Non-pigmented ciliary epithelial cell (primary cell): ENCODE measurements at regions not wholly inside any gene's neighbourhood (a gene's known extent, or its start where the extent isn't known, plus 50 kb on each side); places are given as distances from the start of the nearest gene placed in this dataset.

Experiments
- DNase-seq: peaks from one replicate; pipeline ENCODE4 v3.0.0-alpha.2; 2010; ENCODE audit warnings: low read depth

DNA sequence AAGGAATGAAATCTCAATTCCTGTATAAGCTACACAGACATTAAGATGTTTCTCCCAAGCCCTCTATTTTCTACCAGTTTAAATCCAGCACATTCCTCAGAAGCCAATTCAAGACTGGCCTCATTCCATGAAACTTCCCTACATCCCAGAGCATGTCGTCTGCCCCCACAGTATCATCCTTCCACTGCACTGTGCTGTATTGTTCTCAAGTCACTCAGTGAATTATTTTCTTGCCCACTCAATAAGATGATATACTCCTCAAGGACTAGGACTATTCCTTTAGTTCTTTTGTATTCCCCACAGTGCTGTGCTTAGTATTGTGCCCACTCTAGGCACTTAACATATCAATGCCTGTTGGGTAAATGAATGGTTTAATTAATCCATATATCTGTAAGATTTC, 203.1 kb upstream of the BLID start:
- DNase-seq, result peak; percentile 4

DNA sequence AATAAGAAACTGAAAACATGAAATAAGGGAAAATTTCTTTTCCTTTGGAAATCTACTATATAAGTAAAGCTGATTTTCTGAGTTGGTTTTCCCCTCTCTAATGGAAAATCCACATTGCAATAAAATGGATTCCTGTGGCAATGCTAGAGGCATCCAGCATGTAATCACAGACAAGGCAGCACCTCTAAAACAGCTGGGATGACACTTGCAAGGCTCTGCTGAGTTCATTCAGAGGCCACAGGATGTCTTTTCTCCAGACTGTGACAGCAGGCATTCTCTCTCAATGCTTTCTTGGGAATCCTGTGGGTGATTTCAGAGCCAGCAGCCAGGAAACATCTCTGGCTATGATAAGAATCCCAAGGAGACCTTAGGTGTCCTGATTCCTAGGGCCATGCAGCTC, 201.3 kb upstream of the BLID start:
- peak; percentile 74 for DNase-seq

DNA sequence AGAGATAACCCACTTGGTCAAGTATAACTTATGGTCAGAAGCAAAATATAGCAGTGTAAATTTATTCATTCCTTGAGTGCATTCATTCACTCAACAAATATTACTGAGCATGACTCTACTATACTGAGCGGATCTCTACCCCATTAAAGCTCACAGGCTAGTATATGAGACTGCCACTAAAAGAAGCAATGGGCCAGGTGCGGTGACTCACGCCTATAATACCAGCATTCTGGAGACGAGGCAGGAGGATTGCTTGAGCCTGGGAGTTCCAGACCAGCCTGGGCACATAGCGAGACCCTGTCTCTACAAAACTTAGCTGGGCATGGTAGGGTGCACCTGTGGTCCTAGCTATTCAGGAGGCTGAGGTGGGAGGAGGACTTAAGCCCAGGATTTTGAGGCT, 197.6 kb upstream of the BLID start:
- DNase-seq, result no peak

DNA sequence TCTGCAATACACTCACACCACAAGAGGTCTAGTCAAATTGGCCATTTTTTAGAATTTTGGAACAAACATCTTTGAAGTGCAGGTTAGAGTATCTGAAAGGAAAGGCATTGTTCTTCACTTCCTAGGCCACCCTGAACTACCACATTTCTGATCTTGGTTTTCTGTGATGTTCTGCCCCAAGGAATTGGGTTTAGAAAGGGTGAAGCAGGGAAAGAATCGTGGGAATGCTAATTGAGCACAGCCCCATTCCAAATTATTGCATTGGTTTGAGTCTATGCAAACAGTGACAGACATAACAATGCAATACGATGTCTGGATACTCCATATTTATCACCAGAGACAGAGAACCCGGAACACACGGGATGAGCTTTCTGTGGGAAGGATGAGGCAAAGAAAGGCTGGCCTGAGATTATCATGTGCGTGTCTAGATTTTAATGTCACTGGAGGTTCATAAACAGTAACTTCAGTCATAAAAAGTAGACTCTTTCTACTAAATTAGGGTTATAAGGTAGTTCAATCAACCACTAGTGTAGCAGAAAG, 195.3 kb upstream of the BLID start:
- DNase-seq, result no peak

DNA sequence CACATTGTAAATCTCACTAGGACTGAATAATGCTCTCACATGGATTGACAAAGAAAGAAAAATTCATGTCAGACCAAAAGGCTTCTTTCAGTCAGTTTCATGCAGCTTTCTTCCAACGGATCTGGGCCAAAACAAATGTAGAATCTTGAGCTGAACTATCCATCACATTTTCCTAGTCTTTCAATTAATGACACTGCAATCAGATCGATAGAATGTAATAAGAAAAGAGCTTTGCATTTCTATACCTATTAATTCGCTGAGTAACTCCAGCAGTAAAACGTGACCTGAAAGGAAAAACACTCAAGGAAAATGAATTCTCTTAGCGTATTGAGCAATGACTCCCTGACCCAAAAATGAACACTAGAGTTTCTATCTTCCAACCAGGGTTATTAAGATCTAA, 194.8 kb upstream of the BLID start:
- DNase-seq, result no peak

DNA sequence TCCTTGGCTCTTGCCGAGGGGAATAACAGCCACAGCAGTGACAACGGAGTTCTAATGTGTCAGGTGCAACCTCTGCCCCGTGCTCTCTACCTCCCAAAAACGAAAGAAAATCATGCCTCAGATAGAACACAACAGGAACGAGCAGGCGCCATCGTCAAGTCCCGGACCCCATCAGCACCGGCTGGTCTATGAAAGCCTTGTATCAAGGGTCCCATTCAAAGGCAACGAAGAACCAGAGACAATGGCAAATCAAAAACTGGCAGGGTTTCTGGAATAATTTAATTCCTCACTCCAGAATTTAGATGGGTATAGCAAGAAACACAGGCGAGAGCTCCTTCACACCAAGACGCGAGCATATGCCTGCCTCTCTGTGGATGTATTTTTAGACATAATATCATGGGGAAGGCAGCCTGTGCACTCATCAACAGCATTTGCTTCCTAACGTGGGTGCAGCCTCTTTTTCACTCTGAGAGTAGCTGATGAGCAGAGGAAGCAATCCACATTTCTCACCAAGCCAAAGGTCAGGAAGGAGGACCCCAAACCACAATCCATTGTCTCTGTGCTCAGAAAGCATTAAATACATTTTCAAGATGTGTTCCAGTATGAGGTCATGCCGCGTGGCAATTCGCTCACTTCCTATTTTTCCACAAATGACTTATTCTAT, 193.4 kb upstream of the BLID start:
- peak; percentile 20 for DNase-seq

DNA sequence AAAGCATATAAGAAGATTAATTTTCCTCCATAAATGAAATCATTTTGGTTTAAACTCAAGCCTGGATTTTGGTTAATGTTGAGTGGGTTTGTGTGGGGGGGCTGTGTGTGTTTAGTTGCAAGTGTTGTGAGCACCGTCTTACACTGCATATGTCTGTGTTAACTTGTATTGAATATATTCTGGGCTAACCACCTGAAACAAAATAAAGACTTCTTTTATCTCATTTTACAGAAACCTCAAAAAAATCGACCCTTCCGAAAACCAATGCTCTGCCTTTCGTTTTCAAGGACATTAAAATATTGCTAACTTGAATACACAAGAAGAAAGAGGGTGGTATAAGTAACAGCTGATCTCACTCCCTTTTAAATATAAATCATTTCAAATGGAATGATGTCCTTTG, 192.2 kb upstream of the BLID start:
- no peak for DNase-seq

DNA sequence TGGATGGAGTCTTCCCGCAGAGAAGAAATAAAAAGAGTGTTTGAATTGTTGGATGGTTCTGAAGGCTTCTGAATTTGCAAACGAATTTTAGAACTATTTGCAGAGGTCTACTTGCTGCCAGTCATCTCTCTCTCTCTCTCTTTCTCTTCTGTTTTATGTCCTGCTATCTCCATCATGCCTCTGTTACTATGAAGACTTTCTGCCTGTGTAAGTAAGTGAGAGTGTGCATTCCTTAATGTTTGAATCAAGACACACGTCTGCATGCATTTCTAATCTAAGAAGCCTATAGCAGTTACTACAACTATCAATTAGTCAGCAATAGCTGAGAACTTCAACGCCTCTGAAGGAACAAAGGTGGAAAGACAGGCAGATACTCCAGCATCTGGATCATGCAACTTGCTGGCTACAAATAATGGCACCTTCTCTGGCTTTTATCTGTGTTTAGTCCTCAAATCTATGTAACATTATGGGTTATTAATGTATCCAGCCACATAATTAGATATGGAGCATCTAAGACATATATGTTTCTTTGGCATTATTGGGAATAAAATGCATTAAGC, 191.5 kb upstream of the BLID start:
- DNase-seq, result no peak

DNA sequence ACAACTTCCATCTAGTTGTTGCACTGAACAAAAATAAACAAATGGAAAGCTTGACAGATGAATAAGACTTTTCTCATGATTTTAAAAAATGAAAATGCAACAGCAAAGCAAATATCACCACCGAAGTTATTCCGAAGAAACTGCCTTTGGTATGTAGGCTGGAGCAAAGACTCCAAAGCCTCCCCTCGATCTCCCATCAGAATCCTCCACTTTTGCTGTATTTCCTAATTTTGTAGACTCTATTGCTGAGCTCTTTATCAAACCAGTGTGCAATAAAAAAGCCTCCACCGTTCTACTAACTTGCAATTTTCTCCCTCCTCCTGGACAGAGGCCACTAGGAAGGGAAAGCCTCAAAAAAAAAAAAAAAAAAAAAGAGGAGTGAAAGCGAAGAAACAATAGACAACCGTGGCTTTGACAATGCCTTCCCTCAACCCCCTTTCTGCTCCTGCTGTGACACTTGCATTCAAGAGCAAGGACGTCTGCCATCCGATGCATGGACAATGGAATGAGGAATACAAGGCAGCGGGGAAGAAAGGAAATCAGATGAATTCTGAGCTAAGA, 190.9 kb upstream of the BLID start:
- no peak for DNase-seq

DNA sequence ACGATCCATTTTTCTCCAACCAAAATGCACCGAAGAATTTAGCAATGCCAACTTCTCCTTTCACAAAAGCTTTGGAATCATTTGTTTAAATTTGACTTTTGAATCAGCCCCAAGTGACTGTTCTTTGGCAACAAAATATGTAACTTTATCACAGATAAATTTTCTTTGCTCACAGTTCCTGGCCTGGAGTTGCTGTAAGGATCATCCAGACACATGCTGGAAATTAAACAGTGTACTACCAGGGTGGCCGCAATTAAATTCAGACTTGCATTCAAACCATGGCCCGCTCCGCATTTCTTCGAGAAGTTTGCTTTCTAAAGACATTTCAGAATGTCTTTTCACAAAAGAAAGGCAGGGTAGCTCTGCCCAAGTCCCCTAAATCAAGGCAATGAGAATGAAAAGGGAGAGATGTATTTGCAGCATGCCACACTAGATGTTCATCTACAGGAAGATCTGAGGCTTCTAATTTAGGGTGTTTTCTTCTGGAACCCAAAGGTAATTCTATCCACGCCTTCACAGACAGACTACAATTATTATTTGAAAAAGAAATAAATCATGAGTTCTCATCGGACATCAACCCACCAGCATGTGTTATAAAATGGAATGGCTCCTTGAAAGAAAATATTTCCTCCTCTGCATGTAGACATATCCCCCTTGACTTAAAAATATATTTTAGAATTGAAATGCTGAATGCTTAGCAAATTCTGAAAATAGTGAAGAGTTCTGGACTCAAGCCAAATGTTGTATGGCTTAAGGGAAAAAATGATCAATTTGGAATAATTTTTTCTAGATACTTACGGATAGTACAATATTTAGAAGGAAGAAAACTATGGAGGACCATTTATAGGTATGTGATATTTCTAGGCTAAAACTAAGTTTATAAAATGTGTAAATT, 189.7 kb upstream of the BLID start:
- no peak for DNase-seq

DNA sequence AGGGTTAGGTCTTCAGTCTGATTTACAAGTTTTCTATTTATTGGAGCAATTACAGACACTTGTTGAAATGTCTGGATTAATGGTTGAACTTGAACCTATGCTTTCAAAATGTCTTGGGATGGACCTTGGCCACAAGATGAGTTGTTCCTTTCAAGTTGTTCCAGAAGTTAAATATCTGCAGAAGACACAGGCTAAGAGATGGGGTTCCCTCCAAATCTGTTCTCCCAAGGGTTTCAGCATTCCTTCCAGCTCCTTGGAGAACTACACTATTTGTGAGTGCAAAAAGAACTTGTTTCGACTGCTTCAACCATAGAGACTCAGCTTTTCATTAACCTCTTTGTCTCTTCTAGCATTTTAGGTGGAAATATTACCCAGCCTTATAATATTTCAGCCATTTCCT, 189.0 kb upstream of the BLID start:
- DNase-seq, result no peak

DNA sequence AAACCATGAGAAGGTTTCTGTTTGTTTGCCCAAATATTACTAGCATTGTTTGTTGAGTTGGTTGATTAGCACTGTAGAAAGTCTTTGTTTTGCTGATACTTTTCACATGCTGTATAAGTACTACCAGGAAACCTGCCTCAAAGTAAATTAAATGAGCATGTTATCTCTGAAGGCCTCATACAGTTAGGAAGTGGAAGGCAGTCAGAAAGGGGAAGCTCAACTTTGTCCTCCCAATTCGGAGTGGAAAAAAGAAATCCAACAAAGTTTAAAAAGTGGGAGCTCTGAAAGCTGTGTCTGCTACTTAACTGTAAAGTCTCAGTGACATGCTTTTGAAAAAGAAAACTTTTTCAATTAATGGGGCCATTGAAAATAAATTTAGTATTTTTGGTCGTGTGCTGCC, 188.3 kb upstream of the BLID start:
- DNase-seq, result no peak

DNA sequence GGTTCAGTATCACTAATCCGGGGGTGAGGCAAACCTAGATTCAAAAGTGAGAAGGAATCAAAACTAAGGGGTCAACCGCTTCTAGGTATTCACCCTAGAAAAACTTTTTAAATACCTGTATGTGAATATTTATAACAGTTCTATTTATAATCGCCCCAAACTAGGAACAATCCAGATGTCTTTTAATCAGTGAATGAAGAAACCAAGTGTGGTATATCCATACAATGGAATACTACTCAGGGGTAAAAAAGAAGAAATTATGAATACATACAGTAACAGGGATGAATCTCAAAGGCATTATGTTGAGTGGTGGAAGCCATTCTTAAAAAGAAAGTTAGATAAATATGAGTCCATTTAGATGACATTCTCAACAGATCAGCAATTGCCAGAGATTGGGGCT, 178.0 kb upstream of the BLID start:
- no peak for DNase-seq

DNA sequence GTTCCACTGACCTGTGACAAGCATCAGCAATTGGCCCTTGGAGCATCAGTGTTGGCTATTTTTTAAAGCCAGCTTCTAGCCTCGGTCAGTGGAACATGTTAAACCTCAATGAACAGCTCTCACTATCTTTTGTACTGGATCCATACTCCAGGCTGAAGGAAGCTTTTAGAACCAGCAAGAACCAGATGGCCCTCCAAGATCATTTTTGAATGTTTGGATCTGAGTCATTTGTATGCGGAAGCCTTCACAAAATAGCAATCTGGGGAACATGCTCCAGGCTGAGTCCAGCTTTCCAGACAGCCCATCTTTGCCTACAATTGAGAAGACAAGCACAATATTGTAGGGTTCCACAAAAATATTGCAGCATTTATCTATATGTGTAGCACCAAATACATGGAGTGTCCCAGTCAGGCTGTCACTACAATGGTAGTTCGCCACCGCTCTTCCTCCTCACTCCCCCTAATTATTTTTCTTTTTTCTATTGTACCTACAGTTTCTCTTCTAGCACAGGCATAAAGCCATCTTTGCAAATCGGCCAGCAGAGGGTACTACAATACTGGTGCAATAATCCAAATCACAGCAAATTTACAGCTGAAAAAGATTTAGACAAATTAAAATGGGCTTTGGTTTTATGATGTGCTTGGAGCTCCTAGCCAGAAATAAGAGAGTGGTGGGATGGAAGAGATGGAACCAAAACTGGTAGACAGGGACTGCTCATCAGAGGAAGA, 177.4 kb upstream of the BLID start:
- no peak for DNase-seq

DNA sequence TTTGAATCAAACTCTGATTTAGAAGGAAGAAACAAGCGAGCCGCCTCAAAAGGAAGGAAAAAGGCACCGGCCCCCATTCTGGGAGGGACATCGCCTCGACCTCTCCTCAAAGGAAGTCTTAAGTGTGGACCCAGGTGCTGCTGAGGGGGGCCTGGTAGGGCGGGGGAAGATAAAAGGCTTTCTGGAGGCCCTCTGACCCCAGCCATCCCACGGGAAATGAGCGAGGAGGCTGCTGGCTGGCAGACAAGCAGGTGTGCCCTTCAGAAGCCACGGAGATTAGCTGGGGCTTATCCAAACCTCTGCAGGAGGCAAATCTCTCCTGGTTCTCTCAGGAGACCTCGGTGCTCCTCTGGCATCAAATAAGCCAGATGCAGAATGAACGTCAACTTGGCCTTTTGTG, 171.4 kb upstream of the BLID start:
- no peak for DNase-seq

DNA sequence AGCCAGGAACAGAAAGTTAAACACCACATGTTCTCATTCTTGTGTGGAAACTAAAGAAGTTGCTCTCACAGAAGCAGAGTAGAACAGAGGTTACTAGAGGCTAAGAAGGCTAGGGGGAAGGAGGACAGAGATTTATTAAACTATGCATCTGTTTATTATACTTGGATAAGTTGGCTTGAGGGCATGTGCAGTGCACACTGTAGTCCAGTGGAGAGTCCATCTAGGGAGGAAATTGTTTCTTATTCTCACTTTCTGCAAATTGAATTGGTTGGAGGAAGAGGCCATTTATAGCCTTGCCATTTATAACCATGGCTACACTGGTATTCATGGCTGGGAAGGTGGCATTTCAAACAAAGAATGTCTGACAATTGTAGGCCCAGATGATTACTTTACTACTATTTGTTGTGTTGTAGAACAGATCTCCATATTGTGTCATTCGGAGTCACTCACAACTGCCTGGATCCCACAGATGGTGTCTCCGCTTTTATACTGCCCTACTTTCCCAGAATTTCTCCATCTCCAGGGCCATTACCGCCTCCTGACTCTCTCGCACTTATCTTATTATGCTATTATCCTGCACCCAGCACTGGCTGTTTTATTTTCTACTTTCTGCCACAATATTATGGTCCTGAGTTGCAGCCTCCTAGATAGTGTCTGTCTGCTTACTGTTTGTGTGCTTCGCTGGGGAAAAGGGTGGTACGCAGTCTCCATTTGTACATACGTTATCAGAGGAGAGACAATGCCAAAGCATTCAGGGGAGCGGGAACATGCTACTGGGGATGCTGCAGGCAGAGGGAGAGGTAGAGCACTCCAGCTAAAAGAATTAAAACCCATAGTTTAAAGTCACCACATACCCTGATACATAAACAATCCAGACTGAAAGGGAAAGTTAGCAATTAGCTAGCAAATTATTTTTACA, 169.3 kb upstream of the BLID start:
- no peak for DNase-seq

DNA sequence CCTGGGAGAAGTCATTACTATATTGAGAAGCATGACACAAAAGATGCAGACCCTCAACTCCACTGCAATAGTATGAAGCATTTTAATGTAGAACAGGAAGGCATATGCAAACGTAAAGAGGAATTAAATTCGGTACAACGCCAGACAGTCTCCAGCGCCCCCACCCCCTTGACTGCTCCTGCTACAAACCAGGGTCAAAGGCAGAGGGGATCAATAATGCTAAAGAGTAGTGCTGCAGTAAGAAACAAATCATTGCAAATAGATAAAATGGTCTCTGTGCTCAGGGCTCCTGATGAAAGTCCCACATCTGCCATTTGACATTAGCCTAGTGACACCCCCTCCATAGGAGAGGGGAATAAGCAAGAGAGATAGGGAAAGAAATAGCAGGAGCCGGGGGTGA, 164.9 kb upstream of the BLID start:
- DNase-seq, result no peak

DNA sequence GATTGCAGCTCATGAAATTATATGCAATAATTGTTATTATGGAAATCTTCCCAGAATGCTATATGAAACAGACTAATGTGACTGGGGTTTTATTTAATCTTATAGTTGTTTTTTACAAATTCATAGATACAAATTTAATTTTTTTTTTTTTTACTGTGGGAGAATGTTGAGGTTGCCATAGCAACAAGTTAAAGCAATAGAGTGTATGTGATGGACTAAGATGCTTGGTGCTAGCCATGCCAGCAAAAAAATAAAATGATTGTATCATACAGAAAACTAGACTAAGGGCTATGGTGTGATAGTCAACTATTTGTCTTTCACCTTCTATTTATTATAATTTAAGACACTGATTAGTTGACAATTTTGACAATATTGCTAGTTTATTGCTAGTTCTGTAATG, 163.2 kb upstream of the BLID start:
- DNase-seq, result no peak

DNA sequence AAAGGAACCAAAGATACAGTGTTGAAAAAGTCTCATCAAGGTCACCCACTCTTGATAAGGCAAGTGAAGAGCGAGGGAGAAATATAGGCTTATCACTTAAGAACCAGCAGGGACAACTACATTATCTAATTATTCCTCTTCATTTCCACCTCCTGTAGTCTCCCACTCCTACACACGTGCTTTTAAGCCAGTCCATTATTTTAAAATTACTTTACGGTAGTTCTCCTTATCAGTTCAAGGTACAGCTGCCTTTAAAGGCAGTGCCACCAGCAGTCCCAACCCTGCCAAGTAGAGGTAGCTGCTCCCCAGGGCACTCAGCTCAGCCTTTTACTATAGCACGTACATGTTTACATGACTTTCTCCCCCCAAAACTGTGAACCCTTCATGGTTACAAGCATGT, 161.5 kb upstream of the BLID start:
- no peak for DNase-seq

DNA sequence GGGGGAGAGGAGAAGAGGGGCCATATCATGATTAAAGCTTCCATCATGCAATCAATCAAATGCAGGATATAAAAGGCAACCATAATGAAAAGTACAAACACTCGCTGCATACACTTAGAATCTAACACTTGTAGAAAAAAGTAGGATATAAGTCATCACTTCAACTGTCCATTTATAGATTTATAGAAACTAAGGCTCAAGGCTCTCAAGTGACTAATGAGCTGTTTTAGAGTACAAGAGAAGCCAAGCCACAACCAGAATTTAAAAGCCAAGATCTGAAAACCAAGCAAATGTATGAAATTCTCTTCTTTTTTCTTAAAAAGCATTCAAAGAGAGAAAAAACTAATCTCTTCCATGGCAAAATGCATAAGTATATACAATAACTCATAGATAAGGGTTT, 160.2 kb upstream of the BLID start:
- no peak for DNase-seq

DNA sequence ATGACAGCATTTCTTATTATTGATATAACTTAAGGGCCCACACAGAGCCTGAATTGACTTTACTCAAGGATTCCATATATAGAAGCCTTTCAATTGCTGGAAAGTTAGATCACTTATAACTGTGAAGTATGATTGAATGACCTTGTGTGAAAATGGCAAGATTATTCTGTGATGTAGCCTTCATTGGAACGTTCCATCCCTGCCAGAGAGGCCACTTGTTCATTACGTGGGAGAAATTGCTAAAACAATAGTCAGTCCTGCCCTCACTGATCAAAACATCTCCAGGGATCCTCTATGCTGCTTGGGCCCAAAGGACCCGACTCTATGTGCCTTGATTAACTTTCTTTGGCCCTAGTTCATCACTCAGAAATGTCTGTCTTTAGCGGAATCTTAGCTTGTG, 159.5 kb upstream of the BLID start:
- no peak for DNase-seq
